Activated CD4-positive, alpha-beta T cell treated with anti-CD3 and anti-CD28 coated beads, Interleukin-2, amount 10 ng/mL, durations not matched to agents 7 days and 5 days (primary cell): ENCODE measurements at regions not wholly inside any gene's neighbourhood (a gene's known extent, or its start where the extent isn't known, plus 50 kb on each side); places are given as distances from the start of the nearest gene placed in this dataset.

Experiments used
- CTCF ChIA-PET: fragments of 350-600 bp; sonication (Branson Sonifier 250); formaldehyde crosslinking; loops from one replicate; lab custom pipeline; 2021; ENCODE audit warnings: antibody characterized with exemption; lab: Charles Lee
- POLR2A ChIA-PET: fragments of 350-600 bp; sonication (Branson Sonifier 250); formaldehyde crosslinking; loops from one replicate; lab custom pipeline; 2021; ENCODE audit warnings: antibody characterized with exemption; lab: Charles Lee
- DNase-seq: peaks from one replicate; pipeline ENCODE4 v3.0.0-alpha.2; 2020
- H3K27ac Mint-ChIP-seq: one replicate; pipeline ENCODE4 v1.8.0; 2021; ENCODE audit warnings: mild to moderate bottlenecking, moderate library complexity, mixed read lengths
- H3K27me3 Mint-ChIP-seq: one replicate; pipeline ENCODE4 v1.8.0; 2021; ENCODE audit warnings: mixed read lengths
- H3K36me3 Mint-ChIP-seq: one replicate; pipeline ENCODE4 v1.8.0; 2021; ENCODE audit warnings: low read depth, mixed read lengths
- H3K4me1 Mint-ChIP-seq: one replicate; pipeline ENCODE4 v1.8.0; 2021; ENCODE audit warnings: mixed read lengths
- H3K4me3 Mint-ChIP-seq: one replicate; pipeline ENCODE4 v1.8.0; 2021; ENCODE audit warnings: mild to moderate bottlenecking, moderate library complexity, mixed read lengths
- H3K9me3 Mint-ChIP-seq: one replicate; pipeline ENCODE4 v1.8.0; 2021; ENCODE audit warnings: mixed read lengths

DNA sequence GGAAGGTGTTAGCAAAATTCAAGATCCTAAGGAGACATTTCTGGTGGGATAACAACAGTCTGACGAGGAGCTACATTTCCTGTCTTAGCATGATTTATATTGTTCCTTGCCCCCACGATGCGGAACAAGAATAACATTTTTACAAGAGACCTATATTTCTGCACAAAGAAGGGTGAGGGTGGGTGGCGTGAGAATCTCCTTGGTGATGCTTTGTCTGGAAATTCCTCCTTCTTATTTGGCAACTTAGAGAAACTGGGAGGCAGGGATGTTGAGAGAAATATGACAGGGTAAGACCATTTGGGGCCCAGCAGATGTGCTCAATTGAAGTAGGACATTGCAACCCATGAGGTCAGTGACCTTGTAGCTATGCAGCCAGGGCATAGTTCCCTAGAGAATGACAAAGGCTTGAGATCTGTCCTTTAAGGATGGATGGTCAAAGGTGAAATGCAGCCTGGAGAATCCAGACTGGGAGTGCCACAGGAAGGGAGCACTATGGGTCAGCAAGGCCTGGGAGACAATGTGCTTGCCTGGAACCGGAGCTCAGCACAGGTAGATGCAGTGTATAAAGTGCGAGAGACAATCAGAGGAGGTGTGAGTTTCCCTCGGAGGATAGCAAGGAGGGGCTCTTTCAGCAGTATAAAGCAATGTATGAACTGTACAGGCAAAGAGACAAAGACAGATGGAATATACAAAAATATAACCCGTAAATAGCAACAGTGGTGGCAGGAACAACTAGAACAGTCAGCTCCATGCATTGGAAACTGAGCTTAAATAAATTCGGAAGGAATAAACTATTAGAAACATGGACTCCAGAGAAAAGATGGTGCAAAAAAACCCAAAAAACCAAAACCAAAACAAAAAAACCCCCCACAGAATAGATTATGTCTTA is 317.6 kb upstream of the TBL1XR1 start:
- no peaks in the 10 kb centered on the region for H3K27me3 Mint-ChIP-seq
- H3K4me3 Mint-ChIP-seq: no peak overlapping the region
- no peaks in the 10 kb centered on the region for H3K36me3 Mint-ChIP-seq
- CTCF ChIA-PET: no interaction called here
- H3K9me3 Mint-ChIP-seq: peaks cover 3% of the 10 kb centered on the region
- no peak overlapping the region for H3K27ac Mint-ChIP-seq
- no peaks in the 10 kb centered on the region for H3K4me1 Mint-ChIP-seq
- no peak for DNase-seq
- POLR2A ChIA-PET: no interaction called here

DNA sequence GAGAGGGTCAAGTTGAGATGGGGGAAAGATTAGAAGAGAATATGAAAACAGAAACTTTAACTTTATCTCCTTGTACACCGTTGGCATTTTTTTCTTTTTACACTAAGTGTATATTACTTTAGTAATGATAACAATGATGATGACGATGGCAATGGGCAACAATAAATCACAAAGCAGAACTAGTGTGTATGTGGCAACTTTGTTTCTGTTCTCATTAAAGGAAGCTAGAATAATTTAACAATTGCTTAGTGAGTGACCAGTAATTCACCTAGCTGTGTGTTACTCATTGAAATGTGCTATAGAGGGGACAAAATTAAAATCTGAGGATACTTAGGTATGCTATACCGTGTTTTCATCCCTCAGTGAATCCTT is 318.5 kb upstream of the TBL1XR1 start:
- CTCF ChIA-PET: interaction anchor here (0.6 to 0.7 kb wide), 2 partner anchors 14 to 92 kb away, joined by 3 read pairs; no protein-coding TSS in a partner anchor
- Mint-ChIP-seq H3K27ac (no peak overlapping the region), H3K4me1 (no peaks in the 10 kb centered on the region), H3K36me3 (no peaks in the 10 kb centered on the region), H3K4me3 (no peak overlapping the region), H3K27me3 (no peaks in the 10 kb centered on the region), H3K9me3 (peaks cover 4% of the 10 kb centered on the region)
- DNase-seq: no peak
- POLR2A ChIA-PET: no interaction called here

DNA sequence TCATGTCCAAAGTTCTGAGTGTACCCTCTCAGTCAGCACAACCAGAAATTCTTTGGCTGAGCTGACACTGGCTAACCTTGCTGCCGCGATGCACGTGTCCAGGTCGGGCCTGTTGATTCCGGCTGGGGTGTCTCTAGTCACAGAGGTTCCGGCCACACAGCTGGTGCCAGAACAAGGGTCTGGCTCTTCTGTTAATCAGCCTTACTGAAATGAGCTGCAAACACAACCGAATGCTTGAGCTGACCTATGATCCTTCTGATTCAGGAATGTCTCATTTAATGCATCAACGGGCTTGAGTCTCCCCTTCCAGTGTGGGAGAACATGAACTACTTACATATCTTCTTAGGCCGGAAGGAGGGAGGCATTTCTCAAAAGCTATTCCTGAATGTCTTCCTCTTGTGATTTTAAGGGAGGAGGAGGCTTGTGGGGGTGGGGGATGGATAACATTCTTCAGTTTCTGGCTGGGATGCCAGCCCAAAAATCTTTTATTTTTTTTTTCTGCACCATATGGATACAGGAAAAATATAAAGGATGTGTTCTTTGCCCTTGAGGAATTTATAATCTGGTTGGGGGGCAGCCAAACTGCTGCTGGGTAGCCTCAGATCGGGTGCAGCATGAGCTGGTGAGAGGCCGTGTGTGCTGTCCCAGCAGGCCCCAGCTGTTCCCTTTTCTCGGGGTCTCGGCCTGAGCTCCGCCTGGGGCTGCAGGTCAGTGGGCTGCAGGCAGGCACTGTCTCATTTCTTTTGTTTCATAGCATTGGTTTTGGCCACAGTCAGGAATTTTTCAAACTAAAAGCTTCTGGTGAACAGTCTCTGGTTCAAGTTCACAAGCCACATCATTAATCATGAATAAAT is 319.1 kb upstream of the TBL1XR1 start:
- Mint-ChIP-seq H3K27ac (no peak overlapping the region), H3K27me3 (no peaks in the 10 kb centered on the region), H3K9me3 (peaks cover 2% of the 10 kb centered on the region), H3K4me1 (no peaks in the 10 kb centered on the region), H3K4me3 (no peak overlapping the region), H3K36me3 (no peaks in the 10 kb centered on the region)
- POLR2A ChIA-PET: no interaction called here
- no peak for DNase-seq
- CTCF ChIA-PET: interaction anchor here (0.6 to 0.7 kb wide), 2 partner anchors 13 to 91 kb away, joined by 3 read pairs; no protein-coding TSS in a partner anchor

DNA sequence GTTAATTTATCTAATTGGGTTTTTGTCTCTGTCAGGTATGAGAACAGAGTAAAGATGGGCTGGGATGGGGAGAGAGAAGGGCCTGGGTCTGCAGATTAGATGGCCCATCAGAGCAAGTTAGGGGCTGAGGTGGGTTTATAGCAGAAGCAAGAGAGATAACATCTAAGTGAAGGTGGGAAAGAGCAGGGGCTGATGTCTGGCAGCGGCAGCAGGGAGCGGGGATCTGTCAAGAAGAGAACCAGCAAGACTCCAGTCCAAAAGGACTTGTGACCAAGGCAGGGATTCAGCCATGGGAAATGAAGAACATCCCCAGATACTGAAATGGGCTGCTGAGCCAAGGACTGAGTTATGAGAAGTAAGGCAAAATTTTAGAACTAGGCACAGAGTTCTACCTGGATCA is 320.6 kb upstream of the TBL1XR1 start:
- Mint-ChIP-seq H3K36me3 (no peaks in the 10 kb centered on the region), H3K4me1 (no peaks in the 10 kb centered on the region), H3K9me3 (peaks cover 2% of the 10 kb centered on the region), H3K27me3 (no peaks in the 10 kb centered on the region), H3K27ac (no peak overlapping the region), H3K4me3 (no peak overlapping the region)
- DNase-seq: no peak
- ChIA-PET CTCF (no interaction called here), POLR2A (no interaction called here)

DNA sequence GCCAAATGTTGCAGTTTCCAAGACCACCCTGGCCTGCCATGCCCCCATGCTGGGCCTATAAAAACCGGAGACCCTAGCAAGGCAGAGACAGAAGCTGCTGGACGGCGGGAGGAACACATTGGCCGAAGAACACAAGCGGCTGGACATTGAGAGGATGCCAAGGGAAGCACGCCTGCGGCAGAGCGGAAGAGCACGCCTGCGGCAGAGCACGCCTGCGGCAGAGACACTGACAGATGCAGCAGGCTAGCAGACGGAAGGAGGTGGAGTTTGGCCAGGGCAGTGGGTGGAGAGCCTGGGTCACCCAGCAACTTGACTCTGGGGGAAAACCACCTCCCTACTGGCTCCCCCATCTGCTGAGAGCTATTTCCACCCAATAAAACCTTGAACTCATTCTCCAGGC is 322.3 kb upstream of the TBL1XR1 start:
- peaks cover 2% of the 10 kb centered on the region for H3K9me3 Mint-ChIP-seq
- H3K4me1 Mint-ChIP-seq: peaks cover 6% of the 10 kb centered on the region
- H3K4me3 Mint-ChIP-seq: no peak overlapping the region
- POLR2A ChIA-PET: no interaction called here
- H3K27me3 Mint-ChIP-seq: no peaks in the 10 kb centered on the region
- no peak overlapping the region for H3K27ac Mint-ChIP-seq
- CTCF ChIA-PET: no interaction called here
- no peaks in the 10 kb centered on the region for H3K36me3 Mint-ChIP-seq
- no peak for DNase-seq

DNA sequence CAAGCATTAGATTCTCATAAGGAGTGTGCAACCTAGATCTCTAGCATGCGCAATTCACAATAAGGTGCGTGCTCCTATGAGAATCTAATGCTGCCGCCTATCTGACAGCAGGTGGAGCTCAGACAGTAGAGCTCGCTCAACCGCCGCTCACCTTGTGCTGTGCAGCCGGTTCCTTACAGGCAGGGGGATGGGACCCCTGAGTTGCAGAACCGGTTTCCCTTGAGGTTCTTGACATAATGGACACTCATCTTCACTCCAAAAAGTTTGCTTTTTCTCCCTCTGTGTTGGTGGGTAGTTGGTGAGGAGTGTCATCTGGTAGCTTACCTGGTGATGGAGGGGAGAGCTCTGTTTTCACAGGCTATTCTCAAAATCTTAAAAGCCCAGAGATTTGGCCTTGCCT is 324.0 kb upstream of the TBL1XR1 start:
- Mint-ChIP-seq H3K9me3 (peaks cover 9% of the 10 kb centered on the region), H3K4me3 (no peak overlapping the region), H3K27ac (no peak overlapping the region), H3K36me3 (peaks cover 2% of the 10 kb centered on the region), H3K27me3 (no peaks in the 10 kb centered on the region), H3K4me1 (peaks cover 10% of the 10 kb centered on the region)
- POLR2A ChIA-PET: no interaction called here
- no peak for DNase-seq
- CTCF ChIA-PET: no interaction called here

DNA sequence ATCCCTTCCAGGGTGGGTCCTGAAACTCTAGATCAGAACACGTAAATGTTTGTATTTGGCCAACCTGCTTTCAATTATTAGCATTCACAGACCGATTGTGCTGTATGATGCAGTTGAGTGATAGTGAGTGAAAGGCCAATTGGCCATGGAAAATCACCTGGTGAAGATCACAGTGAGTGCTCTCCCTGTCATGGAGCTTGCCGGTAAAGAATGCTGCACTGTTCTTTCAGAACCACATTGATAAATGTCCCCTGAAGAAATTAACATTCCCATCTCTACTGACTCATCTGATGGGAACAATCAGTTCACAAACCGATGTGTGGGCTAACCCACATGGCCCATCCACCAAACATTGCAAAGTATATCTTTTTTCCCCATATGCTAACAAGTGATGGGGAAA is 324.8 kb upstream of the TBL1XR1 start:
- Mint-ChIP-seq H3K9me3 (peaks cover 10% of the 10 kb centered on the region), H3K4me3 (no peak overlapping the region), H3K27ac (no peak overlapping the region), H3K4me1 (peaks cover 10% of the 10 kb centered on the region), H3K27me3 (no peaks in the 10 kb centered on the region), H3K36me3 (peaks cover 2% of the 10 kb centered on the region)
- ChIA-PET CTCF (no interaction called here), POLR2A (no interaction called here)
- no peak for DNase-seq

DNA sequence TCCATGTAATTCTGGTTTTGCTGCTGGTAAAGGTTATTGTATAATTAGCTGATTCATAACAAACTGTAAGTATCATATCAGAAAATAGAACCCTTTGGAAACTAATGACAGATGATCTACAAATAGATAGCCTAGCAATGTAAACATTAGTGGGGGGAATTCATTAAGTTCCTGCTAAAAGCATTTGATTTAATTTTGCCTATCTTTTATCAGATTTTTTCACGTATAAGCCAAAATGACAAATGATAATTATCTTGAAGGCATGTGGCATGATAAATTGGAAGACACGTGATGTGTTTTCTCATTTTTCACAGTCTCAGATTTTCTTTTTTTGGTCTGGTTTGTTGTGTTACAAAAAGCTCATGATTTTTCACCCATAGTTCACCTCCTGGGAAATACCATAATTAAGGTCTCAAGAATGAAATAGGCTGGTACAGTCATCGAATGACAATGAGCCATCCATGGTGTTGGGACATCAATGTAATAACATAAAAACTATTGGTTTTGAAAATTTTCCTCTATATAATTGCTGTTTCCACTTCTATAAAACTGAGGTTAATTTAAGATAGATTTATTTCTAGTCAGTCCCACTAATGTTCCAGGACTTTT is 325.9 kb upstream of the TBL1XR1 start:
- no peak overlapping the region for H3K4me3 Mint-ChIP-seq
- no peak for DNase-seq
- no peak overlapping the region for H3K27ac Mint-ChIP-seq
- ChIA-PET CTCF (no interaction called here), POLR2A (no interaction called here)
- peaks cover 13% of the 10 kb centered on the region for H3K9me3 Mint-ChIP-seq
- H3K27me3 Mint-ChIP-seq: no peaks in the 10 kb centered on the region
- H3K36me3 Mint-ChIP-seq: peaks cover 4% of the 10 kb centered on the region
- peaks cover 10% of the 10 kb centered on the region for H3K4me1 Mint-ChIP-seq

DNA sequence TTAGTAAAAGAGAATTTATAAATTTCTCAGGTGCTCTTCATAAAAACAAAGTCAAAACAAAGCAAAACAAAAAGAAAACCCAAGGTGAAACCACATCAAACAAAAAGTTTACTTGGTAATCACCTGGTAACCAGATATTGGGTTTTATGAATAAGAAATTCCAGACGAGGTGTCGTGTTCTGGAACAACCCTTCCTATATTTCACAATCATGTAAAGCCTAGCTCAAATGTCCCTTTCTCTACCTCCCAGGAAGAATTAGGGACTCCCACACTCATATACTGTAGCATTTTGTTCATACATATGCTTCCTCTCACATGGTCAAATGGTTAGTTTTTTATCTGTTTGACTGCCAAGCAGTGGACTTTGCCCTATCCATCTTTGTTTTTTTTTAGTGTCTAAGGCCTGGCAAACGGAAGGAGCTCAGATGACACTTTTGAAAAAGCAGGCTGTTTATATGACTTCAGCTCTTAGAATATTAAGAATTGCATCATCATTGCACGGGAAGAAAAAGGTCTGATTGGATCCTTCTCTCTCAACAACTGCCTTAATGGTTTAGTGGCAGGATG is 326.7 kb upstream of the TBL1XR1 start:
- no peak overlapping the region for H3K4me3 Mint-ChIP-seq
- peaks cover 13% of the 10 kb centered on the region for H3K9me3 Mint-ChIP-seq
- DNase-seq: no peak
- POLR2A ChIA-PET: no interaction called here
- H3K27me3 Mint-ChIP-seq: no peaks in the 10 kb centered on the region
- H3K4me1 Mint-ChIP-seq: peaks cover 10% of the 10 kb centered on the region
- peaks cover 4% of the 10 kb centered on the region for H3K36me3 Mint-ChIP-seq
- CTCF ChIA-PET: interaction anchor here (0.6 to 1.0 kb wide), 2 partner anchors 21 to 120 kb away, joined by 3 to 4 read pairs; no protein-coding TSS in a partner anchor
- no peak overlapping the region for H3K27ac Mint-ChIP-seq

DNA sequence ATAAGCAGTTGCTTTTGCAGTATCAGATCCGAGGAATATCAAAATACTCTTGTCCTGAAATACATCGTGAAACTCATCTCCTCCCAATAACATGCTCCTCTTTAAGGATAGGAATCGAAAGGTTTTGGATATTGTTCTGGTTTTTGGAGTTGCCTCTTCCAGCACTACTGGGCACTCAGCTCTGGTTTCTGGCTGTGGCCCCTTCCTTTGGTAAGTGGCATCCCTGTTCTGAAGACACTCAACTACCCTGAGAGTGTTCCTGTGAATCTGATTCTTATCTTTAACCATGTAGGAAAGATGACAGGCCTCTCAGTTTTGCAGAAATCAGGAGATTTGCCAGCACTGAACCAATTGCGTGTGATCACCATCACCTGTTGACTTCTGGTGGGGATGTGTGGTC is 327.5 kb upstream of the TBL1XR1 start:
- no peak overlapping the region for H3K27ac Mint-ChIP-seq
- peaks cover 4% of the 10 kb centered on the region for H3K36me3 Mint-ChIP-seq
- H3K4me3 Mint-ChIP-seq: no peak overlapping the region

DNA sequence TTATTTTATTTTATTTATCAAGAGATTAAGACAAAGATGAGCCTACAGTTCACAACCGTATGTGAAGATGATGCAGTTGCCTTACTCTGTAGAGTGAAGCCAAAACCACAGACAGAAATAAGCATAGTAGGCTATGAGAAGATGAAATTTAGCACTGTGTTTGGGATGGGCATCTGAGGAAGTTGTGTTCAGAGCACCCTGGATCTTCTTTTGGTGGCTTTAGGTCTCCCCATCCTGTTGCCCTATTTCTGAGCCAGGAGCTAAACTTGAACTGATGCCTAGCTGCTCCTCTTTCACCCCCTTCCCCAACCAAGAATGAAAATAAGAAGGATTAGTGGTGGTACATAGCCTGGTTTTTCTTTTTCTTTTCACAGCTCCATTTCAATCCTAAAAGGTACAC is 328.1 kb upstream of the TBL1XR1 start:
- no peaks in the 10 kb centered on the region for H3K27me3 Mint-ChIP-seq

More for the DNA sequence above, 327.5 kb upstream of the TBL1XR1 start:
- Mint-ChIP-seq H3K27me3 (no peaks in the 10 kb centered on the region), H3K9me3 (peaks cover 13% of the 10 kb centered on the region), H3K4me1 (peaks cover 10% of the 10 kb centered on the region)
- ChIA-PET POLR2A (no interaction called here), CTCF (interaction anchor here (0.6 to 1.0 kb wide), 2 partner anchors 22 to 120 kb away, joined by 3 to 4 read pairs; no protein-coding TSS in a partner anchor)
- no peak for DNase-seq

DNA sequence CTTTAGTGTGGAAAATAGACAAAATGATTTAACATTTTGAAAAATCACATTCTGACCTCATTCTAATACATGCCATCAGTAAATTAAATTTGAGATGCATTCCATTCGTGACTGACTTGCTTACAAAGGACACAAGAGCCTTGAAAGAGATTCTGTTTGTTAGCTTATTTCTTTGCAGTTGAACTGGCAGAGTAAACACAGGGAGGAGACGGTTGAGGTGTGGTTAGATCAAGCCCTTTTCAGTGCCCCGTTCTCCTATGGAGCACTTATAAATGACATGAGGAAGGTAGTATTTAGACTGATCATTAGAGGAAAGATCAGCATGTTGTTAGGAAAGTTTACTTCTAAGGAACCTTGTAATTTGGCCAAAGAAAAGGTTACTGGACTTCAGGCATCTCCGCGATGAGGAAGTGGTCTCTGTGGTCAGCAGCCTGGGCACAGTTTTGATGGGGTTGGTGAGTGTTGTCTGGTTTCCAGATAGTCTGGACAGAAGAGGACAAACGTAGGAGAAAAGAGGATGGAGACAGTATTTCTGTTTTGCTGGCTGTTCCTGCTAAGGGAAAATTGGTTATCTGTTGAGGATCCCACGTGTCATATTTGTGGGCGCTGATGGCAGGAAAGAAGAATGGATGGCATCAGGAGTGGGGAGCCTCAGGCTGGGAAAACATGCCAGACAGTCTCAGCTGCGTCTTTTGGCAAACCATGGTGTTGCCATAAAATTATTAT is 328.9 kb upstream of the TBL1XR1 start:
- H3K27ac Mint-ChIP-seq: no peak overlapping the region
- POLR2A ChIA-PET: no interaction called here
- CTCF ChIA-PET: no interaction called here

More for the DNA sequence above, 328.1 kb upstream of the TBL1XR1 start:
- DNase-seq: no peak
- H3K4me1 Mint-ChIP-seq: peaks cover 10% of the 10 kb centered on the region
- ChIA-PET POLR2A (no interaction called here), CTCF (no interaction called here)
- no peak overlapping the region for H3K27ac Mint-ChIP-seq
- H3K36me3 Mint-ChIP-seq: peaks cover 4% of the 10 kb centered on the region
- no peak overlapping the region for H3K4me3 Mint-ChIP-seq
- H3K9me3 Mint-ChIP-seq: peaks cover 11% of the 10 kb centered on the region

More for the DNA sequence above, 328.9 kb upstream of the TBL1XR1 start:
- no peak overlapping the region for H3K4me3 Mint-ChIP-seq
- no peak for DNase-seq
- peaks cover 11% of the 10 kb centered on the region for H3K9me3 Mint-ChIP-seq
- no peaks in the 10 kb centered on the region for H3K27me3 Mint-ChIP-seq
- peaks cover 4% of the 10 kb centered on the region for H3K36me3 Mint-ChIP-seq
- H3K4me1 Mint-ChIP-seq: peaks cover 10% of the 10 kb centered on the region
